ENCODE measurements at regions not wholly inside any gene's neighbourhood (a gene's known extent, or its start where the extent isn't known, plus 50 kb on each side); places are given as distances from the start of the nearest gene placed in this dataset.
"Not testable (repeated sequence)": the region's sequence is repeated elsewhere in the genome, so short reads cannot be mapped to it uniquely, and the experiment has no call there.

GRCh38 chr2:19630921-19631320 is 270.9 kb downstream of the TTC32 start:
- Histone ChIP-seq H3K27me3 (ENCODE audit: control insufficient read depth, insufficient read depth, low read length, poor library complexity, severe bottlenecking) (no peaks in the 10 kb centered on the region), H3K4me3 (ENCODE audit: insufficient read depth, low read depth, low read length) (no peak overlapping the region), H3K27ac (ENCODE audit: insufficient read depth, low read depth, low read length, poor library complexity, severe bottlenecking) (no peak overlapping the region), H3K9me3 (ENCODE audit: control insufficient read depth, low read length) (no peaks in the 10 kb centered on the region), H3K4me1 (ENCODE audit: control insufficient read depth, insufficient read depth, low read length) (no peaks in the 10 kb centered on the region), H3K36me3 (ENCODE audit: control insufficient read depth, insufficient read depth, low read length) (no peaks in the 10 kb centered on the region)
- WGBS, 2 experiments: 92 to 97% methylated on average over 2 of the region's 2 CpGs

- Histone ChIP-seq H3K27me3 (ENCODE audit: control insufficient read depth, insufficient read depth, low read length, poor library complexity, severe bottlenecking) (no peaks in the 10 kb centered on the region), H3K9me3 (ENCODE audit: control insufficient read depth, low read length) (no peaks in the 10 kb centered on the region), H3K27ac (ENCODE audit: insufficient read depth, low read depth, low read length, poor library complexity, severe bottlenecking) (no peak overlapping the region), H3K36me3 (ENCODE audit: control insufficient read depth, insufficient read depth, low read length) (no peaks in the 10 kb centered on the region), H3K4me1 (ENCODE audit: control insufficient read depth, insufficient read depth, low read length) (no peaks in the 10 kb centered on the region), H3K4me3 (ENCODE audit: insufficient read depth, low read depth, low read length) (no peak overlapping the region)
These were observed 268.9 kb upstream of the OSR1 start for GRCh38 chr2:19627359-19627758.

GRCh38 chr2:19623488-19623887 is 265.1 kb upstream of the OSR1 start:
- no CpG with 5 or more reads among the region's 1 CpG for WGBS, 2 experiments

GRCh38 chr2:19617257-19617848 is 258.9 kb upstream of the OSR1 start:
- H3K9me3 ChIP-seq (ENCODE audit: control insufficient read depth, low read length): no peaks in the 10 kb centered on the region
- no peaks in the 10 kb centered on the region for H3K27me3 ChIP-seq (ENCODE audit: control insufficient read depth, insufficient read depth, low read length, poor library complexity, severe bottlenecking)
- H3K4me3 ChIP-seq (ENCODE audit: insufficient read depth, low read depth, low read length): no peak overlapping the region
- H3K36me3 ChIP-seq (ENCODE audit: control insufficient read depth, insufficient read depth, low read length): no peaks in the 10 kb centered on the region
- H3K27ac ChIP-seq (ENCODE audit: insufficient read depth, low read depth, low read length, poor library complexity, severe bottlenecking): no peak overlapping the region
- no peaks in the 10 kb centered on the region for H3K4me1 ChIP-seq (ENCODE audit: control insufficient read depth, insufficient read depth, low read length)
- 89 to 90% methylated on average over 1 of the region's 1 CpG for WGBS, 2 experiments

More at GRCh38 chr2:19623488-19623887, 265.1 kb upstream of the OSR1 start:
- no peaks in the 10 kb centered on the region for H3K9me3 ChIP-seq (ENCODE audit: control insufficient read depth, low read length)
- no peaks in the 10 kb centered on the region for H3K27me3 ChIP-seq (ENCODE audit: control insufficient read depth, insufficient read depth, low read length, poor library complexity, severe bottlenecking)
- no peak overlapping the region for H3K27ac ChIP-seq (ENCODE audit: insufficient read depth, low read depth, low read length, poor library complexity, severe bottlenecking)
- H3K4me1 ChIP-seq (ENCODE audit: control insufficient read depth, insufficient read depth, low read length): no peaks in the 10 kb centered on the region
- no peak overlapping the region for H3K4me3 ChIP-seq (ENCODE audit: insufficient read depth, low read depth, low read length)
- H3K36me3 ChIP-seq (ENCODE audit: control insufficient read depth, insufficient read depth, low read length): no peaks in the 10 kb centered on the region

GRCh38 chr2:19615402-19615801 is 257.0 kb upstream of the OSR1 start:
- not testable (repeated sequence) for H3K27me3 ChIP-seq (ENCODE audit: control insufficient read depth, insufficient read depth, low read length, poor library complexity, severe bottlenecking); H3K36me3 ChIP-seq (ENCODE audit: control insufficient read depth, insufficient read depth, low read length); H3K4me1 ChIP-seq (ENCODE audit: control insufficient read depth, insufficient read depth, low read length); H3K4me3 ChIP-seq (ENCODE audit: insufficient read depth, low read depth, low read length); H3K9me3 ChIP-seq (ENCODE audit: control insufficient read depth, low read length); H3K27ac ChIP-seq (ENCODE audit: insufficient read depth, low read depth, low read length, poor library complexity, severe bottlenecking)
- WGBS, 2 experiments: 82 to 92% methylated on average over 6 of the region's 6 CpGs

GRCh38 chr2:19614066-19614465 is 255.6 kb upstream of the OSR1 start:
- no peak overlapping the region for H3K27ac ChIP-seq (ENCODE audit: insufficient read depth, low read depth, low read length, poor library complexity, severe bottlenecking)
- H3K9me3 ChIP-seq (ENCODE audit: control insufficient read depth, low read length): no peaks in the 10 kb centered on the region
- no peaks in the 10 kb centered on the region for H3K4me1 ChIP-seq (ENCODE audit: control insufficient read depth, insufficient read depth, low read length)
- WGBS, 2 experiments: 40 to 72% methylated on average over 1 to 2 of the region's 2 CpGs
- no peak overlapping the region for H3K4me3 ChIP-seq (ENCODE audit: insufficient read depth, low read depth, low read length)
- H3K36me3 ChIP-seq (ENCODE audit: control insufficient read depth, insufficient read depth, low read length): no peaks in the 10 kb centered on the region
- H3K27me3 ChIP-seq (ENCODE audit: control insufficient read depth, insufficient read depth, low read length, poor library complexity, severe bottlenecking): no peaks in the 10 kb centered on the region

- no peaks in the 10 kb centered on the region for H3K27me3 ChIP-seq (ENCODE audit: control insufficient read depth, insufficient read depth, low read length, poor library complexity, severe bottlenecking)
- no peak overlapping the region for H3K4me3 ChIP-seq (ENCODE audit: insufficient read depth, low read depth, low read length)
- H3K9me3 ChIP-seq (ENCODE audit: control insufficient read depth, low read length): no peaks in the 10 kb centered on the region
- no peaks in the 10 kb centered on the region for H3K4me1 ChIP-seq (ENCODE audit: control insufficient read depth, insufficient read depth, low read length)
- WGBS, 2 experiments: 92 to 94% methylated on average over 4 of the region's 4 CpGs
- H3K27ac ChIP-seq (ENCODE audit: insufficient read depth, low read depth, low read length, poor library complexity, severe bottlenecking): no peak overlapping the region
- no peaks in the 10 kb centered on the region for H3K36me3 ChIP-seq (ENCODE audit: control insufficient read depth, insufficient read depth, low read length)
These were observed 253.3 kb upstream of the OSR1 start for GRCh38 chr2:19611491-19612332.

GRCh38 chr2:19609266-19609665 is 250.8 kb upstream of the OSR1 start:
- Histone ChIP-seq H3K9me3 (ENCODE audit: control insufficient read depth, low read length) (no peaks in the 10 kb centered on the region), H3K4me3 (ENCODE audit: insufficient read depth, low read depth, low read length) (no peak overlapping the region), H3K36me3 (ENCODE audit: control insufficient read depth, insufficient read depth, low read length) (no peaks in the 10 kb centered on the region), H3K4me1 (ENCODE audit: control insufficient read depth, insufficient read depth, low read length) (no peaks in the 10 kb centered on the region), H3K27ac (ENCODE audit: insufficient read depth, low read depth, low read length, poor library complexity, severe bottlenecking) (no peak overlapping the region), H3K27me3 (ENCODE audit: control insufficient read depth, insufficient read depth, low read length, poor library complexity, severe bottlenecking) (no peaks in the 10 kb centered on the region)
- WGBS, 2 experiments: 83 to 84% methylated on average over 6 of the region's 6 CpGs

- H3K4me1 ChIP-seq (ENCODE audit: control insufficient read depth, insufficient read depth, low read length): no peaks in the 10 kb centered on the region
- no peaks in the 10 kb centered on the region for H3K36me3 ChIP-seq (ENCODE audit: control insufficient read depth, insufficient read depth, low read length)
- WGBS, 2 experiments: 87 to 90% methylated on average over 4 of the region's 4 CpGs
- H3K27ac ChIP-seq (ENCODE audit: insufficient read depth, low read depth, low read length, poor library complexity, severe bottlenecking): no peak overlapping the region
- no peak overlapping the region for H3K4me3 ChIP-seq (ENCODE audit: insufficient read depth, low read depth, low read length)
- no peaks in the 10 kb centered on the region for H3K9me3 ChIP-seq (ENCODE audit: control insufficient read depth, low read length)
- no peaks in the 10 kb centered on the region for H3K27me3 ChIP-seq (ENCODE audit: control insufficient read depth, insufficient read depth, low read length, poor library complexity, severe bottlenecking)
These were observed 249.7 kb upstream of the OSR1 start for GRCh38 chr2:19607931-19608771.

GRCh38 chr2:19607400-19607799 is 249.0 kb upstream of the OSR1 start:
- Histone ChIP-seq H3K4me1 (ENCODE audit: control insufficient read depth, insufficient read depth, low read length) (no peaks in the 10 kb centered on the region), H3K27me3 (ENCODE audit: control insufficient read depth, insufficient read depth, low read length, poor library complexity, severe bottlenecking) (no peaks in the 10 kb centered on the region), H3K36me3 (ENCODE audit: control insufficient read depth, insufficient read depth, low read length) (no peaks in the 10 kb centered on the region), H3K9me3 (ENCODE audit: control insufficient read depth, low read length) (no peaks in the 10 kb centered on the region), H3K4me3 (ENCODE audit: insufficient read depth, low read depth, low read length) (no peak overlapping the region), H3K27ac (ENCODE audit: insufficient read depth, low read depth, low read length, poor library complexity, severe bottlenecking) (no peak overlapping the region)
- 85 to 89% methylated on average over 5 of the region's 5 CpGs for WGBS, 2 experiments
